Activated naive CD8-positive, alpha-beta T cell treated with anti-CD3 and anti-CD28 coated beads, Interleukin-2, amount 50 U/mL, for 24 hours (primary cell): ENCODE measurements at regions not wholly inside any gene's neighbourhood (a gene's known extent, or its start where the extent isn't known, plus 50 kb on each side); places are given as distances from the start of the nearest gene placed in this dataset.
"Not testable (repeated sequence)": the region's sequence is repeated elsewhere in the genome, so short reads cannot be mapped to it uniquely, and the experiment has no call there.

ENCODE experiments used
- ATAC-seq: fragments of 150-1000 bp; cut with Tn5 transposase; one replicate; pipeline ENCODE4 v1.10.0; 2021
- DNase-seq: peaks from one replicate; pipeline ENCODE4 v3.0.0; 2021
- H3K27ac Mint-ChIP-seq: one replicate; pipeline ENCODE4 v1.8.0; 2021; ENCODE audit warnings: mild to moderate bottlenecking, mixed read lengths
- H3K27me3 Mint-ChIP-seq: one replicate; pipeline ENCODE4 v1.8.0; 2021; ENCODE audit warnings: mixed read lengths
- H3K36me3 Mint-ChIP-seq: one replicate; pipeline ENCODE4 v1.8.0; 2021; ENCODE audit warnings: low read depth, mixed read lengths
- H3K4me1 Mint-ChIP-seq: one replicate; pipeline ENCODE4 v1.8.0; 2021; ENCODE audit warnings: mixed read lengths
- H3K4me3 Mint-ChIP-seq: one replicate; pipeline ENCODE4 v1.8.0; 2021; ENCODE audit warnings: mild to moderate bottlenecking, moderate library complexity, mixed read lengths
- H3K9me3 Mint-ChIP-seq: one replicate; pipeline ENCODE4 v1.8.0; 2021; ENCODE audit warnings: mixed read lengths

GRCh38 chr2:238774980-238775509 is 72.8 kb upstream of the TWIST2 start:
- Mint-ChIP-seq H3K27ac (no peak overlapping the region), H3K27me3 (peaks cover 21% of the 10 kb centered on the region)

GRCh38 chr2:238775591-238775990 is 72.3 kb upstream of the TWIST2 start:
- no peak overlapping the region for H3K27ac Mint-ChIP-seq

More at GRCh38 chr2:238774980-238775509, 72.8 kb upstream of the TWIST2 start:
- ATAC-seq (no peak), DNase-seq (no peak)
- no peaks in the 10 kb centered on the region for H3K9me3 Mint-ChIP-seq
- no peaks in the 10 kb centered on the region for H3K4me1 Mint-ChIP-seq
- H3K4me3 Mint-ChIP-seq: no peak overlapping the region
- no peaks in the 10 kb centered on the region for H3K36me3 Mint-ChIP-seq

GRCh38 chr2:238776003-238776760 is 71.7 kb upstream of the TWIST2 start:
- ATAC-seq (no peak), DNase-seq (no peak)
- no peaks in the 10 kb centered on the region for H3K9me3 Mint-ChIP-seq
- H3K4me3 Mint-ChIP-seq: no peak overlapping the region
- H3K27ac Mint-ChIP-seq: no peak overlapping the region
- H3K4me1 Mint-ChIP-seq: no peaks in the 10 kb centered on the region
- H3K36me3 Mint-ChIP-seq: no peaks in the 10 kb centered on the region
- H3K27me3 Mint-ChIP-seq: peaks cover 15% of the 10 kb centered on the region

More at GRCh38 chr2:238775591-238775990, 72.3 kb upstream of the TWIST2 start:
- ATAC-seq (no peak), DNase-seq (no peak)
- no peaks in the 10 kb centered on the region for H3K36me3 Mint-ChIP-seq
- H3K4me1 Mint-ChIP-seq: no peaks in the 10 kb centered on the region
- H3K4me3 Mint-ChIP-seq: no peak overlapping the region
- H3K27me3 Mint-ChIP-seq: peaks cover 17% of the 10 kb centered on the region
- no peaks in the 10 kb centered on the region for H3K9me3 Mint-ChIP-seq

GRCh38 chr2:238776761-238777046 is 71.2 kb upstream of the TWIST2 start:
- not testable (repeated sequence) for H3K27ac Mint-ChIP-seq, H3K36me3 Mint-ChIP-seq, ATAC-seq, H3K9me3 Mint-ChIP-seq, H3K4me1 Mint-ChIP-seq, DNase-seq, H3K4me3 Mint-ChIP-seq, H3K27me3 Mint-ChIP-seq

GRCh38 chr2:238777369-238778067 is 70.4 kb upstream of the TWIST2 start:
- Mint-ChIP-seq H3K27me3 (peaks cover 7% of the 10 kb centered on the region), H3K27ac (no peak overlapping the region), H3K4me1 (no peaks in the 10 kb centered on the region), H3K9me3 (no peaks in the 10 kb centered on the region), H3K36me3 (no peaks in the 10 kb centered on the region), H3K4me3 (no peak overlapping the region)
- no peak for DNase-seq
- no peak for ATAC-seq

GRCh38 chr2:238784671-238785527 is 63.0 kb upstream of the TWIST2 start:
- no peak overlapping the region for H3K4me3 Mint-ChIP-seq
- no peak for ATAC-seq
- H3K4me1 Mint-ChIP-seq: peaks cover 1% of the 10 kb centered on the region
- peak; percentile 63 for DNase-seq
- H3K9me3 Mint-ChIP-seq: no peaks in the 10 kb centered on the region
- H3K27ac Mint-ChIP-seq: no peak overlapping the region
- peaks cover 9% of the 10 kb centered on the region for H3K27me3 Mint-ChIP-seq
- no peaks in the 10 kb centered on the region for H3K36me3 Mint-ChIP-seq

GRCh38 chr2:238785528-238785860 is 62.4 kb upstream of the TWIST2 start:
- H3K4me1 Mint-ChIP-seq: peaks cover 1% of the 10 kb centered on the region
- H3K9me3 Mint-ChIP-seq: no peaks in the 10 kb centered on the region
- DNase-seq (no peak), ATAC-seq (no peak)
- no peak overlapping the region for H3K27ac Mint-ChIP-seq
- H3K27me3 Mint-ChIP-seq: peaks cover 9% of the 10 kb centered on the region
- no peak overlapping the region for H3K4me3 Mint-ChIP-seq
- H3K36me3 Mint-ChIP-seq: no peaks in the 10 kb centered on the region

GRCh38 chr2:238786379-238786778 is 61.5 kb upstream of the TWIST2 start:
- no peak overlapping the region for H3K4me3 Mint-ChIP-seq
- peaks cover 9% of the 10 kb centered on the region for H3K27me3 Mint-ChIP-seq
- no peaks in the 10 kb centered on the region for H3K9me3 Mint-ChIP-seq
- no peak overlapping the region for H3K27ac Mint-ChIP-seq
- peaks cover 1% of the 10 kb centered on the region for H3K4me1 Mint-ChIP-seq
- no peaks in the 10 kb centered on the region for H3K36me3 Mint-ChIP-seq
- ATAC-seq (no peak), DNase-seq (no peak)

GRCh38 chr2:238786792-238787490 is 60.9 kb upstream of the TWIST2 start:
- Mint-ChIP-seq H3K4me1 (peaks cover 1% of the 10 kb centered on the region), H3K4me3 (no peak overlapping the region), H3K9me3 (no peaks in the 10 kb centered on the region), H3K36me3 (no peaks in the 10 kb centered on the region), H3K27me3 (peaks cover 9% of the 10 kb centered on the region), H3K27ac (no peak overlapping the region)
- no peak for ATAC-seq
- DNase-seq: no peak

GRCh38 chr2:238787501-238787900 is 60.4 kb upstream of the TWIST2 start:
- H3K27me3 Mint-ChIP-seq: peaks cover 8% of the 10 kb centered on the region
- H3K4me1 Mint-ChIP-seq: peaks cover 1% of the 10 kb centered on the region
- no peak for ATAC-seq
- H3K9me3 Mint-ChIP-seq: no peaks in the 10 kb centered on the region
- H3K4me3 Mint-ChIP-seq: no peak overlapping the region
- H3K36me3 Mint-ChIP-seq: no peaks in the 10 kb centered on the region
- DNase-seq: no peak
- H3K27ac Mint-ChIP-seq: no peak overlapping the region

GRCh38 chr2:238789317-238789806 is 58.5 kb upstream of the TWIST2 start:
- ATAC-seq (no peak), DNase-seq (no peak)
- H3K9me3 Mint-ChIP-seq: no peaks in the 10 kb centered on the region
- peaks cover 1% of the 10 kb centered on the region for H3K4me1 Mint-ChIP-seq
- no peak overlapping the region for H3K4me3 Mint-ChIP-seq
- no peaks in the 10 kb centered on the region for H3K36me3 Mint-ChIP-seq
- H3K27ac Mint-ChIP-seq: no peak overlapping the region
- H3K27me3 Mint-ChIP-seq: peaks cover 5% of the 10 kb centered on the region

- DNase-seq: no peak
- no peak for ATAC-seq
- Mint-ChIP-seq H3K36me3 (no peaks in the 10 kb centered on the region), H3K4me1 (no peaks in the 10 kb centered on the region), H3K27ac (no peak overlapping the region), H3K4me3 (no peak overlapping the region), H3K27me3 (no peaks in the 10 kb centered on the region), H3K9me3 (no peaks in the 10 kb centered on the region)
These were observed 57.6 kb upstream of the TWIST2 start for GRCh38 chr2:238790126-238790832.

- H3K4me3 Mint-ChIP-seq: no peak overlapping the region
- DNase-seq (no peak), ATAC-seq (no peak)
- no peaks in the 10 kb centered on the region for H3K4me1 Mint-ChIP-seq
- no peaks in the 10 kb centered on the region for H3K27me3 Mint-ChIP-seq
- no peaks in the 10 kb centered on the region for H3K36me3 Mint-ChIP-seq
- no peak overlapping the region for H3K27ac Mint-ChIP-seq
- H3K9me3 Mint-ChIP-seq: no peaks in the 10 kb centered on the region
These were observed 57.1 kb upstream of the TWIST2 start for GRCh38 chr2:238790833-238791230.

GRCh38 chr2:238791354-238791753 is 56.5 kb upstream of the TWIST2 start:
- no peak for DNase-seq
- Mint-ChIP-seq H3K9me3 (no peaks in the 10 kb centered on the region), H3K4me3 (no peak overlapping the region), H3K27ac (no peak overlapping the region), H3K27me3 (no peaks in the 10 kb centered on the region), H3K36me3 (no peaks in the 10 kb centered on the region), H3K4me1 (no peaks in the 10 kb centered on the region)
- ATAC-seq: no peak
